ENCODE measurements at regions not wholly inside any gene's neighbourhood (a gene's known extent, or its start where the extent isn't known, plus 50 kb on each side); places are given as distances from the start of the nearest gene placed in this dataset.

DNA sequence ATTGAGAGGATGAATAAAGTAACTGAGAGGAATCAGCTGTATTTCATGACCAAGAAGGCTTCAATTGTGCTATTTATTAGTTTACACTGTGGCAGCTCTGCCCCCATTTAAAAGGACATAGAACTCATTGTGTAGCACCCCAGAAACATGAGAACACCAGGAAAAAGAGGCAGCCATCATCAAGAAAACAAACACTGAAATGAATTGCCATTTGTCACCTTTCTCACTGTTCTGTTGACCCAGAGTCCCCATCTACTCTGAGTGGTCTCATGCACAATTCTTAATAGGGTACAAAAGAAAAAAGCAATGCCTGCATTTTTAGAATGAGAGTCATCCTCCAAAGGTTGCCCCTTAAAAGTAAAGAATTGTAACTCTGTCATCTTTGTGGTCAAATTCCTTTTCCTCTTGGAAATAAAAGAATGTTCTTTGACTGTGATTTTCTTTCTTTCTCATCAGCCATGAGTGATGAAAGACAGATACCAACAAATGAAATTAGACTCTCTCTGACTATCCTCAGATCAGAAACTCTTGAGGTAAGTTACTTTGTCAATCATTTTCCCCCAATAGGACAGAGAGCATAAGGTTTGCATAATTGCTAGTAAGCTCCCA is 1941.9 kb upstream of the PIK3C3 start:
- TF ChIP-seq, protein P1, sequence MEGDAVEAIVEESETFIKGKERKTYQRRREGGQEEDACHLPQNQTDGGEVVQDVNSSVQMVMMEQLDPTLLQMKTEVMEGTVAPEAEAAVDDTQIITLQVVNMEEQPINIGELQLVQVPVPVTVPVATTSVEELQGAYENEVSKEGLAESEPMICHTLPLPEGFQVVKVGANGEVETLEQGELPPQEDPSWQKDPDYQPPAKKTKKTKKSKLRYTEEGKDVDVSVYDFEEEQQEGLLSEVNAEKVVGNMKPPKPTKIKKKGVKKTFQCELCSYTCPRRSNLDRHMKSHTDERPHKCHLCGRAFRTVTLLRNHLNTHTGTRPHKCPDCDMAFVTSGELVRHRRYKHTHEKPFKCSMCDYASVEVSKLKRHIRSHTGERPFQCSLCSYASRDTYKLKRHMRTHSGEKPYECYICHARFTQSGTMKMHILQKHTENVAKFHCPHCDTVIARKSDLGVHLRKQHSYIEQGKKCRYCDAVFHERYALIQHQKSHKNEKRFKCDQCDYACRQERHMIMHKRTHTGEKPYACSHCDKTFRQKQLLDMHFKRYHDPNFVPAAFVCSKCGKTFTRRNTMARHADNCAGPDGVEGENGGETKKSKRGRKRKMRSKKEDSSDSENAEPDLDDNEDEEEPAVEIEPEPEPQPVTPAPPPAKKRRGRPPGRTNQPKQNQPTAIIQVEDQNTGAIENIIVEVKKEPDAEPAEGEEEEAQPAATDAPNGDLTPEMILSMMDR (IDR thresholded peaks at IDR 0.05), result no peak
- no peak for TF ChIP-seq POLR2A (IDR thresholded peaks at IDR 0.05)
